Calu3 (cell line): ENCODE measurements at regions not wholly inside any gene's neighbourhood (a gene's known extent, or its start where the extent isn't known, plus 50 kb on each side); places are given as distances from the start of the nearest gene placed in this dataset.

Experiments used
- BruUV-seq: library from RNA; stranded (reverse); fragments of 400-500 nt; replicated peaks from 2 replicates; lab custom pipeline; 2021; lab: Mats Ljungman, UMichigan
- CTCF ChIA-PET: fragments of 300-600 bp; sonication (Branson Sonifier 250); formaldehyde crosslinking; loops from one replicate; lab custom pipeline; 2022; ENCODE audit warnings: antibody characterized with exemption; lab: Charles Lee
- DNase-seq: peaks from one replicate; pipeline ENCODE4 v3.0.0; 2022
- H3K27ac Mint-ChIP-seq: one replicate; pipeline ENCODE4 v1.8.0; 2022; ENCODE audit warnings: mixed read lengths; ENCODE audit not compliant: unreplicated experiment
- H3K27me3 Mint-ChIP-seq: one replicate; pipeline ENCODE4 v1.8.0; 2022; ENCODE audit warnings: mixed read lengths; ENCODE audit not compliant: unreplicated experiment
- H3K36me3 Mint-ChIP-seq: one replicate; pipeline ENCODE4 v1.8.0; 2022; ENCODE audit warnings: mild to moderate bottlenecking, moderate library complexity, mixed read lengths; ENCODE audit not compliant: insufficient read depth, unreplicated experiment
- H3K4me1 Mint-ChIP-seq: one replicate; pipeline ENCODE4 v1.8.0; 2022; ENCODE audit warnings: mild to moderate bottlenecking, low read depth, mixed read lengths; ENCODE audit not compliant: unreplicated experiment
- H3K4me3 Mint-ChIP-seq: one replicate; pipeline ENCODE4 v1.8.0; 2022; ENCODE audit warnings: mild to moderate bottlenecking, low read depth, moderate library complexity, mixed read lengths; ENCODE audit not compliant: unreplicated experiment
- H3K9me3 Mint-ChIP-seq: one replicate; pipeline ENCODE4 v1.8.0; 2022; ENCODE audit warnings: low read depth, mixed read lengths; ENCODE audit not compliant: unreplicated experiment
- CTCF ChIP-seq: fragments of 200-600 bp; IDR thresholded peaks from one replicate; pipeline ENCODE4 v1.8.0; 2022; ENCODE audit warnings: antibody characterized with exemption; ENCODE audit not compliant: unreplicated experiment
- intact Hi-C: fragments of 100-400 bp; cut with micrococcal nuclease; formaldehyde crosslinking; loops from one replicate; pipeline ENCODE4 v1.10.0; 2022; ENCODE audit not compliant: unreplicated experiment

- intact Hi-C loops: no loop called here
- Mint-ChIP-seq H3K4me3 (no peak overlapping the region), H3K36me3 (no peaks in the 10 kb centered on the region), H3K9me3 (no peaks in the 10 kb centered on the region), H3K27ac (no peak overlapping the region), H3K27me3 (no peaks in the 10 kb centered on the region), H3K4me1 (no peaks in the 10 kb centered on the region)
- CTCF ChIA-PET: no interaction called here
- no peak for DNase-seq
- no TSS peak for BruUV-seq
- TF ChIP-seq CTCF: no peak
Observed at GRCh38 chr4:123110147-123110546, 187.8 kb upstream of the NUDT6 start.

- H3K4me3 Mint-ChIP-seq: no peak overlapping the region
- H3K9me3 Mint-ChIP-seq: no peaks in the 10 kb centered on the region
- no TSS peak for BruUV-seq
- H3K27me3 Mint-ChIP-seq: no peaks in the 10 kb centered on the region
- no peaks in the 10 kb centered on the region for H3K4me1 Mint-ChIP-seq
- no peaks in the 10 kb centered on the region for H3K36me3 Mint-ChIP-seq
- CTCF ChIA-PET: no interaction called here
- no peak for TF ChIP-seq CTCF
- intact Hi-C loops: no loop called here
- H3K27ac Mint-ChIP-seq: no peak overlapping the region
- no peak for DNase-seq
Observed at GRCh38 chr4:123110685-123111084, 188.3 kb upstream of the NUDT6 start.

- Mint-ChIP-seq H3K27ac (no peak overlapping the region), H3K36me3 (no peaks in the 10 kb centered on the region), H3K27me3 (no peaks in the 10 kb centered on the region), H3K4me3 (no peak overlapping the region), H3K4me1 (no peaks in the 10 kb centered on the region), H3K9me3 (no peaks in the 10 kb centered on the region)
- CTCF ChIA-PET: no interaction called here
- BruUV-seq: no TSS peak
- TF ChIP-seq CTCF: no peak
- DNase-seq: no peak
- intact Hi-C loops: no loop called here
Observed at GRCh38 chr4:123113155-123113554, 190.8 kb upstream of the NUDT6 start.

DNA sequence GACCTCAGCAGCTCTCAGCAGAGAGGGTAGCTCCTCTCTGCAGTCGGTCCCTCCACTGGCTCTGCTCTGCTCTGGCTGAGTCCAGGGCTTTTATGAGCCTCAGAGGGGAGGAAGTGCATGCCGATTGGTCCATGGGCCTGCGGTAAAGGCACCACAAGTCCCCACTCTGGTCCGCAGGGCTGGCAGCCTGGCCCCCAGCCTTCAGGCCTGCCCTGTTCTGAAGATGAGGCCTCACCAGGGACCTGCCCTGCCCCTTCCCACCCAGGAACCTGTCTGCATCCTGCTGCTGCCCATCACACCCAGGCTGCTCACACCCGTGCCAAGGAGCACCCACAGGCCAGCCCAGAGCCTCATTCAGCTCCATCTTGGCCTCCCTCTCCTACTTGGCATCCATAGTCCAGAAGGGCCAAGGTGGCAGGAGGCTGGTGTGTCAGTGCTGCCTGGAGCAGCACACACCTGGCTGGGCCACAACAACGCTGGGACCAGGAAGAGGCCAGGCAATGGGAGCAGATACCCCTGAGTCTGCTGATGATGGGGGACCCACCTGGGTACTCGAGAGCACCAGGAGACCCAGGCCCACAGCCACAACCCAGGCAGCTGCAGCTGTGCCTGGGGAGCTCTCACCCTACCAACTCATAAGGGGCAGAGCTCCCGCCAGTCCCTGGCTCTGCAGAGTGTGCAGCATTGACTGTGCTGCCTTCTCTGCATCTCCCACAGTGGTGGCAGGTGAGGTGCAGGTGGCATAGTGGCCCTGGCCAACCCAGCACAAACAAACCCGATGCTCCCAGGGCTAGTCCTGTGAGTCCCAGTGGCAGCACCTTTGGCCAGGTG is 191.9 kb upstream of the NUDT6 start:
- Mint-ChIP-seq H3K9me3 (no peaks in the 10 kb centered on the region), H3K4me1 (no peaks in the 10 kb centered on the region), H3K36me3 (no peaks in the 10 kb centered on the region), H3K27me3 (no peaks in the 10 kb centered on the region), H3K27ac (no peak overlapping the region), H3K4me3 (no peak overlapping the region)
- CTCF ChIA-PET: no interaction called here
- intact Hi-C loops: no loop called here
- TF ChIP-seq CTCF: no peak
- DNase-seq: no peak
- BruUV-seq: no TSS peak
